ENCODE measurements at regions not wholly inside any gene's neighbourhood (a gene's known extent, or its start where the extent isn't known, plus 50 kb on each side); places are given as distances from the start of the nearest gene placed in this dataset.

GRCh38 chr2:18926631-18927524 lies 337.5 kb upstream of the NT5C1B start:
- H3K27ac ChIP-seq (ENCODE audit: low read depth, low read length), result no peak overlapping the region
- H3K9me2 ChIP-seq (replicated peaks; ENCODE audit: control insufficient read depth, low read length), result no peaks in the 10 kb centered on the region
- no peaks in the 10 kb centered on the region for H3K27me3 ChIP-seq (ENCODE audit: control insufficient read depth, low read length)
- H3K36me3 ChIP-seq (ENCODE audit: control insufficient read depth, low read length), result no peaks in the 10 kb centered on the region
- H3K4me3 ChIP-seq (ENCODE audit: low read length), result no peak overlapping the region
- no peaks in the 10 kb centered on the region for H3F3A ChIP-seq (ENCODE audit: control insufficient read depth, insufficient read depth)
- no peaks in the 10 kb centered on the region for H4K20me1 ChIP-seq (ENCODE audit: control insufficient read depth, insufficient read depth, low read depth, low read length)
- no peaks in the 10 kb centered on the region for H3K4me1 ChIP-seq (ENCODE audit: control insufficient read depth, low read length)
- no peaks in the 10 kb centered on the region for H3K79me2 ChIP-seq (ENCODE audit: control insufficient read depth, low read length)
- no peaks in the 10 kb centered on the region for H3K9me3 ChIP-seq (ENCODE audit: control insufficient read depth, insufficient read depth, low read length)
- H3K4me2 ChIP-seq (ENCODE audit: low read length), result no peak overlapping the region
- TF ChIP-seq CTCF (IDR thresholded peaks at IDR 0.05; ENCODE audit: low read depth, low read length, poor library complexity, severe bottlenecking), result no peak
- TF ChIP-seq EZH2phosphoT487 (IDR thresholded peaks at IDR 0.05; ENCODE audit: borderline replicate concordance, low read length), result no peak

GRCh38 chr2:18925296-18925695 lies 335.9 kb upstream of the NT5C1B start:
- Histone ChIP-seq H3F3A (ENCODE audit: control insufficient read depth, insufficient read depth) (no peaks in the 10 kb centered on the region), H4K20me1 (ENCODE audit: control insufficient read depth, insufficient read depth, low read depth, low read length) (no peaks in the 10 kb centered on the region), H3K4me1 (ENCODE audit: control insufficient read depth, low read length) (no peaks in the 10 kb centered on the region), H3K9me3 (ENCODE audit: control insufficient read depth, insufficient read depth, low read length) (no peaks in the 10 kb centered on the region), H3K36me3 (ENCODE audit: control insufficient read depth, low read length) (no peaks in the 10 kb centered on the region), H3K79me2 (ENCODE audit: control insufficient read depth, low read length) (no peaks in the 10 kb centered on the region), H3K4me3 (ENCODE audit: low read length) (no peak overlapping the region), H3K27ac (ENCODE audit: low read depth, low read length) (no peak overlapping the region), H3K4me2 (ENCODE audit: low read length) (no peak overlapping the region), H3K9me2 (replicated peaks; ENCODE audit: control insufficient read depth, low read length) (no peaks in the 10 kb centered on the region), H3K27me3 (ENCODE audit: control insufficient read depth, low read length) (no peaks in the 10 kb centered on the region)
- TF ChIP-seq EZH2phosphoT487 (IDR thresholded peaks at IDR 0.05; ENCODE audit: borderline replicate concordance, low read length) (no peak), CTCF (IDR thresholded peaks at IDR 0.05; ENCODE audit: low read depth, low read length, poor library complexity, severe bottlenecking) (no peak)

- H3F3A ChIP-seq (ENCODE audit: control insufficient read depth, insufficient read depth), result no peaks in the 10 kb centered on the region
- H4K20me1 ChIP-seq (ENCODE audit: control insufficient read depth, insufficient read depth, low read depth, low read length), result no peaks in the 10 kb centered on the region
- TF ChIP-seq EZH2phosphoT487 (IDR thresholded peaks at IDR 0.05; ENCODE audit: borderline replicate concordance, low read length) (no peak), CTCF (IDR thresholded peaks at IDR 0.05; ENCODE audit: low read depth, low read length, poor library complexity, severe bottlenecking) (no peak)
- H3K4me1 ChIP-seq (ENCODE audit: control insufficient read depth, low read length), result no peaks in the 10 kb centered on the region
- no peaks in the 10 kb centered on the region for H3K79me2 ChIP-seq (ENCODE audit: control insufficient read depth, low read length)
- H3K27me3 ChIP-seq (ENCODE audit: control insufficient read depth, low read length), result no peaks in the 10 kb centered on the region
- H3K4me3 ChIP-seq (ENCODE audit: low read length), result no peak overlapping the region
- H3K36me3 ChIP-seq (ENCODE audit: control insufficient read depth, low read length), result no peaks in the 10 kb centered on the region
- no peaks in the 10 kb centered on the region for H3K9me2 ChIP-seq (replicated peaks; ENCODE audit: control insufficient read depth, low read length)
- no peak overlapping the region for H3K27ac ChIP-seq (ENCODE audit: low read depth, low read length)
- no peaks in the 10 kb centered on the region for H3K9me3 ChIP-seq (ENCODE audit: control insufficient read depth, insufficient read depth, low read length)
- H3K4me2 ChIP-seq (ENCODE audit: low read length), result no peak overlapping the region
These were observed 335.5 kb upstream of the NT5C1B start for GRCh38 chr2:18924886-18925285.

All from DOHH2 (cell line).